Parathyroid adenoma (tissue), 2 donors: ENCODE measurements at regions not wholly inside any gene's neighbourhood (a gene's known extent, or its start where the extent isn't known, plus 50 kb on each side); places are given as distances from the start of the nearest gene placed in this dataset.

Source experiments
- H2AFZ ChIP-seq: fragments of 300-600 bp; sonication (generic); one replicate; pipeline ENCODE4 v1.7.0; 2017; ENCODE audit warnings: antibody characterized with exemption, mild to moderate bottlenecking
- H3K27ac ChIP-seq: fragments of 300-600 bp; sonication (generic); one replicate; pipeline ENCODE4 v1.7.0; 2017
- H3K27me3 ChIP-seq: fragments of 300-600 bp; sonication (generic); one replicate; pipeline ENCODE4 v1.7.0; 2017; ENCODE audit warnings: low read length; ENCODE audit not compliant: control insufficient read depth, insufficient read depth
- H3K36me3 ChIP-seq: fragments of 300-600 bp; sonication (generic); one replicate; pipeline ENCODE4 v1.7.0; 2017; ENCODE audit warnings: low read length; ENCODE audit not compliant: control insufficient read depth, insufficient read depth
- H3K4me1 ChIP-seq: fragments of 300-600 bp; sonication (generic); one replicate; pipeline ENCODE4 v1.7.0; 2017; ENCODE audit warnings: control low read depth
- H3K4me2 ChIP-seq: fragments of 300-600 bp; sonication (generic); one replicate; pipeline ENCODE4 v1.7.0; 2017; ENCODE audit warnings: low read length
- H3K4me3 ChIP-seq: fragments of 300-600 bp; sonication (generic); one replicate; pipeline ENCODE4 v1.7.0; 2017; ENCODE audit warnings: low read depth, low read length
- H3K79me2 ChIP-seq: fragments of 300-600 bp; sonication (generic); one replicate; pipeline ENCODE4 v1.7.0; 2017; ENCODE audit warnings: control low read depth
- H3K9ac ChIP-seq: fragments of 300-600 bp; sonication (generic); one replicate; pipeline ENCODE4 v1.7.0; 2017; ENCODE audit warnings: mild to moderate bottlenecking
- H3K9me3 ChIP-seq: fragments of 300-600 bp; sonication (generic); one replicate; pipeline ENCODE4 v1.7.0; 2017; ENCODE audit warnings: low read length; ENCODE audit not compliant: control insufficient read depth
- TF ChIP-seq, protein P1 (sequence below): fragments of 300-600 bp; sonication (generic); IDR thresholded peaks from one replicate; pipeline ENCODE4 v1.7.0; 2017; ENCODE audit warnings: antibody characterized with exemption, mild to moderate bottlenecking
- donor health status: primary hyperparathyroidism.

DNA sequence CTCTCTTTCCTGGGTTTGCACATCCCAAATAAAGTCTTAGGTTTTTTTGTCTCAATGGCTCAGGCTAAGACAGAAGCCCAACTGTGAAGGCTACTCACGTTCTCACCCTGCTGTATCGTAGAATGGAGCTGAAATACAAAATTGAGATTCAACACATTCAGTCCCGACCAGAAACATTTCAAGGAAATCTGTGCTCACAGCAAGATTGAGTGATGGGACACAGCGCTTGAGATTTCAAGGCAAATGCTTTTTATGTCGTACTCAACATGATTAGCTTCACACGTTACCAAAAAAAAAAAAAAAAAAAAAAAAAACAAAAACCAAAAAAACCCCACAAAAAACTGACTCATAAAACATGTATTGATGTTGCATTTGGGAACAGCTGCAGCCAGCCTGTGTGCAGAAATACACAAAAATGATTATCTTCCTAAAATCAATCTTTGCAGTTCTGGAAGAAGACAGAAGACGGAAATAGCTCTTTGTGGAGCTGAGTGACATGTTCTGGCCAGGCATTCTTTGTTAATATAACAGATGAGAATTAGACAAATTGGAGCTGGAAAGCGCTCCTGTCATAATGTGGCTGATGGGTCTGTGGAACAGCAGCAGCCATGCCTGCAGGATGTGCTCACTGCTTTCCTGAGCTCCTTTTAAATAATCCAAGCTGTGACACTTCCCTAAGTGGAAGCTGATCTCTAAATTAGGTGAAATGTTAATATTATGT is 453.2 kb downstream of the LPIN1 start:
- Histone ChIP-seq H3K9me3 (no peaks in the 10 kb centered on the region), H3K36me3 (no peaks in the 10 kb centered on the region), H3K4me2 (no peak overlapping the region), H3K4me3 (no peak overlapping the region), H3K79me2 (no peaks in the 10 kb centered on the region), H2AFZ (no peak overlapping the region), H3K27me3 (no peaks in the 10 kb centered on the region), H3K9ac (no peak overlapping the region), H3K27ac (no peak overlapping the region), H3K4me1 (no peaks in the 10 kb centered on the region)
- TF ChIP-seq, protein P1, sequence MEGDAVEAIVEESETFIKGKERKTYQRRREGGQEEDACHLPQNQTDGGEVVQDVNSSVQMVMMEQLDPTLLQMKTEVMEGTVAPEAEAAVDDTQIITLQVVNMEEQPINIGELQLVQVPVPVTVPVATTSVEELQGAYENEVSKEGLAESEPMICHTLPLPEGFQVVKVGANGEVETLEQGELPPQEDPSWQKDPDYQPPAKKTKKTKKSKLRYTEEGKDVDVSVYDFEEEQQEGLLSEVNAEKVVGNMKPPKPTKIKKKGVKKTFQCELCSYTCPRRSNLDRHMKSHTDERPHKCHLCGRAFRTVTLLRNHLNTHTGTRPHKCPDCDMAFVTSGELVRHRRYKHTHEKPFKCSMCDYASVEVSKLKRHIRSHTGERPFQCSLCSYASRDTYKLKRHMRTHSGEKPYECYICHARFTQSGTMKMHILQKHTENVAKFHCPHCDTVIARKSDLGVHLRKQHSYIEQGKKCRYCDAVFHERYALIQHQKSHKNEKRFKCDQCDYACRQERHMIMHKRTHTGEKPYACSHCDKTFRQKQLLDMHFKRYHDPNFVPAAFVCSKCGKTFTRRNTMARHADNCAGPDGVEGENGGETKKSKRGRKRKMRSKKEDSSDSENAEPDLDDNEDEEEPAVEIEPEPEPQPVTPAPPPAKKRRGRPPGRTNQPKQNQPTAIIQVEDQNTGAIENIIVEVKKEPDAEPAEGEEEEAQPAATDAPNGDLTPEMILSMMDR = no peak

DNA sequence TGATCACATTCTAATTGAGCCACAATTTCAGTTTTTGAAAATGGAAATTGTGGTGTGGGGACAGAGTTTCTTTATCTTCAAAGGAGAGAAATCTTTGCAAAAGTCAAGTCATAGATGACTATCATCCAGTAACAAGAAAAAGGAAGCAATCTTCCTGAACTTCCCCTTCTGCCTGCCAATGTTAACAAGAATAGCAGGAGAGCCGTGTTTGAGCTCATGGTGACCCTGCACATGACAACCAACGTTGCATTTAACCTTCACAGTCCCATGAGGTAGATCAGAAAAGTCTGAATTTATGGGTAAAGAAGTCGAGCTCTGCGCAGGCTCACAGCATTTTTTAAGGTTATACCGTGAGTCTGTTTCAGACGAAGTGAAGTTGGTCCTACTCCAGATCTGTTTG is 454.9 kb downstream of the LPIN1 start:
- H3K4me2 ChIP-seq = no peak overlapping the region
- H3K9me3 ChIP-seq = no peaks in the 10 kb centered on the region
- H2AFZ ChIP-seq = no peak overlapping the region
- H3K4me1 ChIP-seq = no peaks in the 10 kb centered on the region
- TF ChIP-seq, protein P1 = no peak
- H3K27ac ChIP-seq = no peak overlapping the region
- H3K9ac ChIP-seq = no peak overlapping the region
- H3K79me2 ChIP-seq = no peaks in the 10 kb centered on the region
- H3K27me3 ChIP-seq = no peaks in the 10 kb centered on the region
- no peaks in the 10 kb centered on the region for H3K36me3 ChIP-seq
- H3K4me3 ChIP-seq = no peak overlapping the region

- H3K27ac ChIP-seq = no peak overlapping the region
Measured at GRCh38 chr2:12202313-12203075, 456.1 kb downstream of the LPIN1 start.

DNA sequence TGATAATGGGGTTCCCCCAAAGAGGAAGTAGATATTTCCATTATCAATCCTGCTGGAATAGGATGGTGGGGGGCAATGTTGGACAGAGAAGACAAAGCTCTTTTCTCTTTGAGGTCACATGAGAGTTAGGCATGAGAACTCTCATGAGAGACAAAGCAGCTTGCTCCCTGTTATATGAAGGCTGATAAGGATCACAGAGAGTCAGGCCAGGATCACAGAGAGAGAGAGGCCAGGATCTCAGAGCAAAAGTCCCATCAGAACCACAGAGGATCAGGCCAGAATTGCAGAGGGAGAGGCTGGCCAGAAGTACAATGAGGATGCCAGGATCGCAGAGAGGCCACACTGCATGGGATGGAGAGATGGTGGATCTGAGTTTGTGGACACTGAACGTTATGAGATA is 457.1 kb downstream of the LPIN1 start:
- Histone ChIP-seq H3K4me1 (no peaks in the 10 kb centered on the region), H3K9me3 (no peaks in the 10 kb centered on the region), H3K4me2 (no peak overlapping the region), H3K27me3 (no peaks in the 10 kb centered on the region), H2AFZ (no peak overlapping the region), H3K36me3 (no peaks in the 10 kb centered on the region), H3K79me2 (no peaks in the 10 kb centered on the region), H3K27ac (no peak overlapping the region), H3K4me3 (no peak overlapping the region), H3K9ac (no peak overlapping the region)
- TF ChIP-seq, protein P1 = no peak

More at GRCh38 chr2:12202313-12203075, 456.1 kb downstream of the LPIN1 start:
- no peaks in the 10 kb centered on the region for H3K27me3 ChIP-seq
- no peaks in the 10 kb centered on the region for H3K9me3 ChIP-seq
- H3K36me3 ChIP-seq = no peaks in the 10 kb centered on the region
- no peak overlapping the region for H3K4me3 ChIP-seq
- H2AFZ ChIP-seq = no peak overlapping the region
- H3K4me1 ChIP-seq = no peaks in the 10 kb centered on the region
- TF ChIP-seq, protein P1 = no peak
- H3K9ac ChIP-seq = no peak overlapping the region
- H3K79me2 ChIP-seq = no peaks in the 10 kb centered on the region
- no peak overlapping the region for H3K4me2 ChIP-seq
